Stimulated activated naive CD4-positive, alpha-beta T cell treated with Interleukin-2 at 50 U/mL for 16 hours (primary cell): ENCODE measurements at regions not wholly inside any gene's neighbourhood (a gene's known extent, or its start where the extent isn't known, plus 50 kb on each side); places are given as distances from the start of the nearest gene placed in this dataset.

Source experiments
- DNase-seq: peaks from one replicate; lab custom pipeline; 2025; lab: John Stamatoyannopoulos, UW

- DNase-seq: no peak
Observed at GRCh38 chr13:105050686-105051085, 1484.8 kb downstream of the EFNB2 start.

- no peak for DNase-seq
Observed at GRCh38 chr13:105048677-105049076, 1486.8 kb downstream of the EFNB2 start.

GRCh38 chr13:105047676-105048295, 1487.7 kb downstream of the EFNB2 start:
- DNase-seq: no peak

- DNase-seq: no peak
Observed at GRCh38 chr13:105037110-105037509, 1498.4 kb downstream of the EFNB2 start.

- no peak for DNase-seq
Observed at GRCh38 chr13:105035092-105035491, 1500.4 kb downstream of the EFNB2 start.

GRCh38 chr13:105033999-105034398, 1501.5 kb downstream of the EFNB2 start:
- DNase-seq: no peak

- DNase-seq: no peak
Observed at GRCh38 chr13:105031306-105031705, 1504.2 kb downstream of the EFNB2 start.

- no peak for DNase-seq
Observed at GRCh38 chr13:105030851-105031250, 1504.6 kb downstream of the EFNB2 start.

GRCh38 chr13:105019073-105019472, 1516.4 kb downstream of the EFNB2 start:
- no peak for DNase-seq

GRCh38 chr13:105016266-105016665, 1519.2 kb downstream of the EFNB2 start:
- no peak for DNase-seq

- DNase-seq: no peak
Observed at GRCh38 chr13:105008604-105009003, 1526.9 kb downstream of the EFNB2 start.

GRCh38 chr13:105007166-105007808, 1528.2 kb downstream of the EFNB2 start:
- DNase-seq: no peak

GRCh38 chr13:104996022-104996421, 1539.4 kb downstream of the EFNB2 start:
- DNase-seq: no peak

- no peak for DNase-seq
Observed at GRCh38 chr13:104993708-104994107, 1541.8 kb downstream of the EFNB2 start.

GRCh38 chr13:104987621-104988020, 1547.8 kb downstream of the EFNB2 start:
- DNase-seq: no peak

- no peak for DNase-seq
Observed at GRCh38 chr13:104984296-104984818, 1551.1 kb downstream of the EFNB2 start.

- DNase-seq: no peak
Observed at GRCh38 chr13:104983601-104984000, 1551.9 kb downstream of the EFNB2 start.

- DNase-seq: no peak
Observed at GRCh38 chr13:104980586-104980985, 1554.9 kb downstream of the EFNB2 start.

- no peak for DNase-seq
Observed at GRCh38 chr13:104979281-104980030, 1556.0 kb downstream of the EFNB2 start.

- DNase-seq: no peak
Observed at GRCh38 chr13:104976986-104977385, 1558.5 kb downstream of the EFNB2 start.

GRCh38 chr13:104975272-104975671, 1560.2 kb downstream of the EFNB2 start:
- no peak for DNase-seq

GRCh38 chr13:104968876-104969275, 1566.6 kb downstream of the EFNB2 start:
- no peak for DNase-seq
